ENCODE measurements at regions not wholly inside any gene's neighbourhood (a gene's known extent, or its start where the extent isn't known, plus 50 kb on each side); places are given as distances from the start of the nearest gene placed in this dataset.

GRCh38 chr12:68557011-68557730, 53.5 kb upstream of the RAP1B start:
- ChIA-PET CTCF (interaction anchor here (0.7 kb wide), 1 partner anchor 31 kb away, joined by 4 read pairs; no protein-coding TSS in a partner anchor), POLR2A (ENCODE audit: unreplicated experiment) (no interaction called here)
- no peaks in the 10 kb centered on the region for H3K36me3 ChIP-seq (ENCODE audit: low read depth, low read length)
- TF ChIP-seq EZH2 (IDR thresholded peaks at IDR 0.05; ENCODE audit: low read length, unreplicated experiment), result no peak
- no peak for TF ChIP-seq EZH2phosphoT487 (IDR thresholded peaks at IDR 0.05; ENCODE audit: borderline replicate concordance, low read length)
- TF ChIP-seq, protein P1, sequence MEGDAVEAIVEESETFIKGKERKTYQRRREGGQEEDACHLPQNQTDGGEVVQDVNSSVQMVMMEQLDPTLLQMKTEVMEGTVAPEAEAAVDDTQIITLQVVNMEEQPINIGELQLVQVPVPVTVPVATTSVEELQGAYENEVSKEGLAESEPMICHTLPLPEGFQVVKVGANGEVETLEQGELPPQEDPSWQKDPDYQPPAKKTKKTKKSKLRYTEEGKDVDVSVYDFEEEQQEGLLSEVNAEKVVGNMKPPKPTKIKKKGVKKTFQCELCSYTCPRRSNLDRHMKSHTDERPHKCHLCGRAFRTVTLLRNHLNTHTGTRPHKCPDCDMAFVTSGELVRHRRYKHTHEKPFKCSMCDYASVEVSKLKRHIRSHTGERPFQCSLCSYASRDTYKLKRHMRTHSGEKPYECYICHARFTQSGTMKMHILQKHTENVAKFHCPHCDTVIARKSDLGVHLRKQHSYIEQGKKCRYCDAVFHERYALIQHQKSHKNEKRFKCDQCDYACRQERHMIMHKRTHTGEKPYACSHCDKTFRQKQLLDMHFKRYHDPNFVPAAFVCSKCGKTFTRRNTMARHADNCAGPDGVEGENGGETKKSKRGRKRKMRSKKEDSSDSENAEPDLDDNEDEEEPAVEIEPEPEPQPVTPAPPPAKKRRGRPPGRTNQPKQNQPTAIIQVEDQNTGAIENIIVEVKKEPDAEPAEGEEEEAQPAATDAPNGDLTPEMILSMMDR (conservative IDR thresholded peaks at IDR 0.05; ENCODE audit: low read depth, low read length), result no peak
- H3K9ac ChIP-seq (ENCODE audit: low read length), result no peak overlapping the region
- no peaks in the 10 kb centered on the region for H3K79me2 ChIP-seq (ENCODE audit: low read length)
- no peaks in the 10 kb centered on the region for H3K27me3 ChIP-seq (ENCODE audit: low read length)
- intact Hi-C loops (cut with micrococcal nuclease), result no loop called here
- no TSS peak for BruUV-seq (replicated peaks)
- H3F3A ChIP-seq (ENCODE audit: low read length, unreplicated experiment), result no peaks in the 10 kb centered on the region
- peak; percentile 62 for ATAC-seq
- H4K20me1 ChIP-seq (ENCODE audit: low read length), result no peaks in the 10 kb centered on the region
- H3K9me3 ChIP-seq (ENCODE audit: low read length), result no peaks in the 10 kb centered on the region
- DNase-seq, result peak; percentile 46
- no peak overlapping the region for H2AFZ ChIP-seq (ENCODE audit: low read length)
- H3K4me1 ChIP-seq (ENCODE audit: insufficient read depth, low read length), result peaks cover 8% of the 10 kb centered on the region
- H3K4me2 ChIP-seq (ENCODE audit: low read length), result no peak overlapping the region
- H3K9me2 ChIP-seq (replicated peaks; ENCODE audit: low read length), result no peaks in the 10 kb centered on the region
- no peak overlapping the region for H3K4me3 ChIP-seq (ENCODE audit: low read length)
- H3K27ac ChIP-seq (ENCODE audit: low read length), result no peak overlapping the region

GRCh38 chr12:68559246-68559645, 51.5 kb upstream of the RAP1B start:
- Histone ChIP-seq H3K27me3 (ENCODE audit: low read length) (no peaks in the 10 kb centered on the region), H3F3A (ENCODE audit: low read length, unreplicated experiment) (no peaks in the 10 kb centered on the region), H3K4me2 (ENCODE audit: low read length) (no peak overlapping the region), H3K27ac (ENCODE audit: low read length) (no peak overlapping the region), H3K9me3 (ENCODE audit: low read length) (no peaks in the 10 kb centered on the region), H3K79me2 (ENCODE audit: low read length) (no peaks in the 10 kb centered on the region), H3K9me2 (replicated peaks; ENCODE audit: low read length) (no peaks in the 10 kb centered on the region), H4K20me1 (ENCODE audit: low read length) (no peaks in the 10 kb centered on the region), H3K4me1 (ENCODE audit: insufficient read depth, low read length) (peaks cover 8% of the 10 kb centered on the region), H2AFZ (ENCODE audit: low read length) (no peak overlapping the region), H3K4me3 (ENCODE audit: low read length) (no peak overlapping the region), H3K9ac (ENCODE audit: low read length) (no peak overlapping the region), H3K36me3 (ENCODE audit: low read depth, low read length) (no peaks in the 10 kb centered on the region)
- POLR2A ChIA-PET (ENCODE audit: unreplicated experiment), result no interaction called here
- CTCF ChIA-PET, result no interaction called here
- DNase-seq (peak; percentile 54), ATAC-seq (peak; percentile 24; the same call in 1 of the 2 replicates)
- TF ChIP-seq, protein P1 (conservative IDR thresholded peaks at IDR 0.05; ENCODE audit: low read depth, low read length), result no peak
- no peak for TF ChIP-seq EZH2phosphoT487 (IDR thresholded peaks at IDR 0.05; ENCODE audit: borderline replicate concordance, low read length)
- no peak for TF ChIP-seq EZH2 (IDR thresholded peaks at IDR 0.05; ENCODE audit: low read length, unreplicated experiment)
- intact Hi-C loops (cut with micrococcal nuclease), result no loop called here
- BruUV-seq (replicated peaks), result no TSS peak
